Activated CD4-positive, alpha-beta T cell treated with anti-CD3 and anti-CD28 coated beads, Interleukin-2, amount 10 ng/mL, durations not matched to agents 24 days and 14 days (primary cell): ENCODE measurements at regions not wholly inside any gene's neighbourhood (a gene's known extent, or its start where the extent isn't known, plus 50 kb on each side); places are given as distances from the start of the nearest gene placed in this dataset.
"Not testable (repeated sequence)": the region's sequence is repeated elsewhere in the genome, so short reads cannot be mapped to it uniquely, and the experiment has no call there.

Experiments used
- DNase-seq: peaks from one replicate; pipeline ENCODE4 v3.0.0; 2022
- H3K27ac Mint-ChIP-seq: one replicate; pipeline ENCODE4 v1.8.0; 2022; ENCODE audit warnings: mild to moderate bottlenecking, mixed read lengths
- H3K27me3 Mint-ChIP-seq: one replicate; pipeline ENCODE4 v1.8.0; 2022; ENCODE audit warnings: mixed read lengths
- H3K36me3 Mint-ChIP-seq: one replicate; pipeline ENCODE4 v1.8.0; 2022; ENCODE audit warnings: low read depth, mild to moderate bottlenecking, mixed read lengths
- H3K4me1 Mint-ChIP-seq: one replicate; pipeline ENCODE4 v1.8.0; 2021; ENCODE audit warnings: mixed read lengths
- H3K4me3 Mint-ChIP-seq: one replicate; pipeline ENCODE4 v1.8.0; 2022; ENCODE audit warnings: mild to moderate bottlenecking, moderate library complexity, mixed read lengths
- H3K9me3 Mint-ChIP-seq: one replicate; pipeline ENCODE4 v1.8.0; 2021; ENCODE audit warnings: mixed read lengths
- intact Hi-C: fragments of 100-400 bp; cut with micrococcal nuclease; formaldehyde crosslinking; loops from one replicate; pipeline ENCODE4 v1.15.1; 2023

- no peak for DNase-seq
- H3K4me3 Mint-ChIP-seq, result no peak overlapping the region
- intact Hi-C loops, result no loop called here
- H3K27ac Mint-ChIP-seq, result no peak overlapping the region
- no peaks in the 10 kb centered on the region for H3K36me3 Mint-ChIP-seq
- no peaks in the 10 kb centered on the region for H3K4me1 Mint-ChIP-seq
- no peaks in the 10 kb centered on the region for H3K9me3 Mint-ChIP-seq
- peaks cover 25% of the 10 kb centered on the region for H3K27me3 Mint-ChIP-seq
Observed at GRCh38 chr5:39671561-39671961, 246.8 kb upstream of the DAB2 start.

DNA sequence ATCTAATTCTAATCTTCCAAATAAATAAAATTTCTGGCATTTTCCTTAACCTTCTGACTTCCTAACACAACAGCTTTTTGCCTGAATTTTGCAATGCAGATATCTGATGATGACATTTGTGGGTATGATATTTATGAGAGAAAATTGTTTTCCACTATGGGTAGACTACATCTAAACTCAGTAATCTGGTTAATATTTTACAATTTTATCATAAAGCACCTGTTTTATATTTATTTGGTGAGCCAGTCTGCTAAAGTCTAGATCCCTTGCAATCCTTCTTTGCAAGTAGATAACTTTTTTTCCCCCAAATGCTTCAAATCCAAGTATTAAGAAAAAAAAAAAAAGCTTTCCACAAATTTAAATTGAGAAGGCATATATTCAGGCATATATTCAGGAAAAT is 246.2 kb upstream of the DAB2 start:
- intact Hi-C loops, result no loop called here
- Mint-ChIP-seq H3K27me3 (peaks cover 25% of the 10 kb centered on the region), H3K27ac (no peak overlapping the region), H3K4me3 (no peak overlapping the region), H3K9me3 (no peaks in the 10 kb centered on the region), H3K4me1 (no peaks in the 10 kb centered on the region), H3K36me3 (no peaks in the 10 kb centered on the region)
- no peak for DNase-seq

DNA sequence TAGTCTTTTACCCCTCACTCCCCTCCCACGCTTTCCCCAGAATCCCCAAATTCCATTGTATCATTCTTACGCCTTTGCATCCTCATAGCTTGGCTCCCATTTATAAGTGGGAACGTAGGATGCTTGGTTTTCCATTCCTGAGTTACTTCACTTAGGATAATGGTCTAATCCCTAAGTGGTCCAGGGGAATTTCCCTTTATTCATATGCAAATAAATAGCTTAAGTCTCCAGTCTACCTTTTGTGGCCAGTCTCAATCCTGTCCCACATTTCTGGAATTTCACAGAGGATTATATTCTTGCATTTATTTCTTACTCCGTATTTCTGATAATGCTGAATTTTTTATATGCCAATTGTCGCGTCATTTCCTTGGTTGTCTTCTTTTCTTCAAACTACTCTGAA is 245.6 kb upstream of the DAB2 start:
- Mint-ChIP-seq H3K4me3 (no peak overlapping the region), H3K27ac (no peak overlapping the region), H3K4me1 (no peaks in the 10 kb centered on the region), H3K9me3 (no peaks in the 10 kb centered on the region), H3K27me3 (peaks cover 25% of the 10 kb centered on the region), H3K36me3 (no peaks in the 10 kb centered on the region)
- no peak for DNase-seq
- intact Hi-C loops, result no loop called here

GRCh38 chr5:39668980-39669379 is 244.2 kb upstream of the DAB2 start:
- intact Hi-C loops, result no loop called here
- peaks cover 20% of the 10 kb centered on the region for H3K27me3 Mint-ChIP-seq
- H3K4me3 Mint-ChIP-seq, result no peak overlapping the region
- H3K4me1 Mint-ChIP-seq, result no peaks in the 10 kb centered on the region
- no peak overlapping the region for H3K27ac Mint-ChIP-seq
- H3K36me3 Mint-ChIP-seq, result no peaks in the 10 kb centered on the region
- DNase-seq, result no peak
- no peaks in the 10 kb centered on the region for H3K9me3 Mint-ChIP-seq

DNA sequence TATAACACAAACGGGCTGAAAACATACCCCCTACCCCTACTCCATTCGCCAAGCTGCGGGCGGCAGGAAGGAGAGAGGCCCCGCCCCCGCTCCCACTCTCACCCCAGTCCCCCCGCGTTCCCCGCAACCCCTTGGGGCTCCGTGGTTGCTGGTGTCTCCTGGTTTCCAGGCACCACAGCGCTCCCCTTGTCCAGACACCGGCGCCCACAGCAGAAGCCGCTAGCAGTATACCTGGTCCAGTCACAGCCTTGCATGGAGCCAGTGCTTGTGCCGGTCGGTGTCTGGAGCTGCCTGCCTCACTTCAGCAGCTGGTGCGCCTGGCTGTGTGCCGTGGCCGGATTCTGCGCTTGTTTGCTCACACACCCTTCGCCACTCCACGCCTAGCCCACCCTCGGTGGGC is 240.5 kb upstream of the DAB2 start:
- H3K4me3 Mint-ChIP-seq, result no peak overlapping the region
- H3K36me3 Mint-ChIP-seq, result no peaks in the 10 kb centered on the region
- no peaks in the 10 kb centered on the region for H3K9me3 Mint-ChIP-seq
- no peak overlapping the region for H3K27ac Mint-ChIP-seq
- intact Hi-C loops, result no loop called here
- peaks cover 9% of the 10 kb centered on the region for H3K4me1 Mint-ChIP-seq
- peaks cover 6% of the 10 kb centered on the region for H3K27me3 Mint-ChIP-seq
- DNase-seq, result no peak

DNA sequence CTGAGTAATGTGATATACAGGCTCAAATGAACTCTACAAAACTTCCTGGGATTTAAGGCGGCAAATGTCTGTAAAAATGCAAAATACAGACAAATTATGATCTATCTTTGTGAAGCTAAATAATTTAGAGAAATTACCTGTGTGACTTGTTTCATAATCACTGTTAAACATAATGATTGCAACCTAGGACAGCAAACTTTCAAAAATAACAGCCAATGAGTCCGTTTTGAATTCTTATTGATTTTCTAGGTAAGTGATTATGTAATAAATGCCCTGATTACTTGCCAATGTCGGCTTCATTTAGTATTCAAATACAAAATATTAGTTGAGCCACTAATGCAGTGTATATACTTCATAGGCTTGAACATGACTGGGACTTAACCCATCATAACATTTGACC is 238.2 kb upstream of the DAB2 start:
- H3K4me1 Mint-ChIP-seq, result peaks cover 26% of the 10 kb centered on the region
- no peaks in the 10 kb centered on the region for H3K36me3 Mint-ChIP-seq
- no peak overlapping the region for H3K4me3 Mint-ChIP-seq
- no peak overlapping the region for H3K27ac Mint-ChIP-seq
- no peaks in the 10 kb centered on the region for H3K27me3 Mint-ChIP-seq
- intact Hi-C loops, result no loop called here
- DNase-seq, result no peak
- no peaks in the 10 kb centered on the region for H3K9me3 Mint-ChIP-seq

DNA sequence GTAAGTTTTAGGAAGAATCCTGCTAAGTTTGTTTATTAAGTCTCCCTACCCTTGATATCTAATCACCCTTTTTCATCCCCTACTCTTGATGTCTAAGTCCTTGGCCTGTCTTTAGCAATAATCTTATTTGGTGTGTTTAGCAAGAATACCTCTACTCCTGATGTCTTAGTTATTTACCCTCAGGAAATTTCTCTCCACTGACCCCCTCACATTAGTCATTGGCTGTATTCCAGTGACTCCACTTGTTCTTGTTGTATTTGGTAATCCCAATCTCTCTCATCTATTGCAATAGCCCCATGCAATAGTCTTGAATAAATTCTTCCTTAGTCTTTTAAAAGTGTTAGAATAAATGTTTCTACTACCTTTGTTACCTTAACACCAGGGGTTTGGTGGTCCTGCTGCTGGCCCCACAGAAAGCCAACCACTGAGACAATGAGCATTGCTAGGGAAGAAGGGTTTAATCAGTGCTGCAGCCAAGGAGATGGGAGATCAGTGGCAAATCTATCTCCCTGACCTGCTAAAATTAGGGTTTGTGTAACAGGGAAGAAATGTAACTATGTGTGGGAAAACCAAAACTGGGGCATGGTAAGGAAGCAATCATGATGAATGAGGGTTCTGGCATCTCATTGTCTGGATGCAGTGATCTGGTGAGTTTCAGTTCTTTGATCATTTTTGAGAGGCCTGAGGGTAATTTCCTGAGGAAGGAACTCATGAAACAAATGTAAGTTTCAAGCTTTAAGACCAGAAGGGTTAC is 236.4 kb upstream of the DAB2 start:
- Mint-ChIP-seq H3K4me1 (peaks cover 32% of the 10 kb centered on the region), H3K9me3 (no peaks in the 10 kb centered on the region), H3K4me3 (no peak overlapping the region), H3K36me3 (no peaks in the 10 kb centered on the region), H3K27ac (no peak overlapping the region), H3K27me3 (peaks cover 8% of the 10 kb centered on the region)
- intact Hi-C loops, result no loop called here
- DNase-seq, result no peak

DNA sequence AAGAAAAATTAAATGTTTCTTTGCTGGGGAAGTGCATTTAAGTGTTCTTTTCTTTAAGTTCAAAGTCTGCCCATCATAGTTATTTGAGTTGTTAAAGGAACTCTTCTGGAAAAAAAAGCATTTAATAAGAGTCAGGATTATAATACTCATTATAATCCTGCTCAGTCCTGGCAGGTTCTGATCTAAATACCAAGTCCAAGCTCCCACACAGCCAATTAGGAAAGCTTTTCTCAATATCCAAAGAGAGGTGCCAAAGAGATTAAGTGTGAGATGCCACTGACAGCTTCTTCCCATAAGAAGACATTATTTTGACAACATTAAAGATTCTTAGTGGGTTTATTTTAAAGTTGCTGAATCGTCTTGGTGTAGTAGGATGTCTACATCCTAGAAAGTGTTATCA is 235.2 kb upstream of the DAB2 start:
- no peak for DNase-seq
- Mint-ChIP-seq H3K27ac (no peak overlapping the region), H3K4me3 (no peak overlapping the region), H3K36me3 (no peaks in the 10 kb centered on the region), H3K4me1 (peaks cover 32% of the 10 kb centered on the region), H3K9me3 (no peaks in the 10 kb centered on the region), H3K27me3 (peaks cover 12% of the 10 kb centered on the region)
- intact Hi-C loops, result no loop called here

- intact Hi-C loops, result no loop called here
- Mint-ChIP-seq H3K27me3 (peaks cover 15% of the 10 kb centered on the region), H3K9me3 (no peaks in the 10 kb centered on the region), H3K36me3 (no peaks in the 10 kb centered on the region), H3K4me3 (no peak overlapping the region), H3K4me1 (peaks cover 32% of the 10 kb centered on the region), H3K27ac (no peak overlapping the region)
- DNase-seq, result no peak
Observed at GRCh38 chr5:39658866-39659265, 234.1 kb upstream of the DAB2 start.

GRCh38 chr5:39657943-39658342 is 233.2 kb upstream of the DAB2 start:
- peaks cover 19% of the 10 kb centered on the region for H3K27me3 Mint-ChIP-seq
- H3K9me3 Mint-ChIP-seq, result no peaks in the 10 kb centered on the region
- no peak overlapping the region for H3K27ac Mint-ChIP-seq
- intact Hi-C loops, result no loop called here
- no peaks in the 10 kb centered on the region for H3K36me3 Mint-ChIP-seq
- H3K4me3 Mint-ChIP-seq, result peak overlapping the region; percentile 16
- DNase-seq, result no peak
- peaks cover 32% of the 10 kb centered on the region for H3K4me1 Mint-ChIP-seq

DNA sequence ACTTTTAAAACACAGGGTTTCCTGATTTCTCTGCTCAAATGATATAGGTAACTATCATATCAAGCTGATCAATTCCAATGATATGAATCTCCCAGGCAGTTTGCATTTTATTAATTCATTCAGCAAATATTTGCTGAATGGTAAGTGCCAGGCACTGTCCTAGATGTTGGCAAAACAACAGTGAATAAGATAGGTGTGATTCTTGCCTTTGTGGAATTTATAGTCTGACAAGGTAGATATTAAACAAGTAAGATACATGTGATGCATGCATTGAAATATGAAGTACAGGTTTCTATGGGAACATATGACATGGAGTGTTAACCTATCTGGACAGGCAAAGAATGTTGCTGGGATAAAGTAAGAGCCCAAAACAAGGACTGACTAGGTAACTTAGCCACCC is 231.8 kb upstream of the DAB2 start:
- Mint-ChIP-seq H3K27ac (no peak overlapping the region), H3K4me1 (peaks cover 29% of the 10 kb centered on the region), H3K36me3 (no peaks in the 10 kb centered on the region), H3K9me3 (no peaks in the 10 kb centered on the region), H3K4me3 (no peak overlapping the region), H3K27me3 (peaks cover 24% of the 10 kb centered on the region)
- intact Hi-C loops, result no loop called here
- DNase-seq, result no peak

DNA sequence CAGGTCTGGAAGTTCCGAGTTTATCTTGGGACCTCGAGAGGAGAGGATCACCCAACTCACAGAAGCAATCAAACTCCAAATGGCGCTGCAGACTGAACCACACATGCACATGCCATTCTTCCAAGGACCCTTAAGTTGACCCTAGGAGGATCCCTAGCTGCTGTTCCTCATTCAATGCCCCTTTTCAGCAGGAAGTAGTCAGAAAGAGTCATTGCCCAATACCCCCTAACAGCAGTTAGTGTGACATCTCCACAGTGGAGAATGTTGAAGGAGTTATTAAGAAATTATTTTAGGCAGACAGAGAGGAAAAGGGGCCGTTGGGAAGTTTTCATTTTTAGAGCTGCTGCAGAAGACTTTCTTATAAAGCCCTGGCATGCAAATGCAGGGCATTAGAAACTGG is 229.9 kb upstream of the DAB2 start:
- DNase-seq, result no peak
- Mint-ChIP-seq H3K4me1 (peaks cover 19% of the 10 kb centered on the region), H3K27me3 (peaks cover 27% of the 10 kb centered on the region), H3K4me3 (no peak overlapping the region), H3K9me3 (no peaks in the 10 kb centered on the region), H3K27ac (no peak overlapping the region), H3K36me3 (no peaks in the 10 kb centered on the region)
- intact Hi-C loops, result no loop called here

GRCh38 chr5:39652481-39652880 is 227.7 kb upstream of the DAB2 start:
- not testable (repeated sequence) for H3K4me3 Mint-ChIP-seq

GRCh38 chr5:39652036-39652435 is 227.3 kb upstream of the DAB2 start:
- no peak for DNase-seq
- intact Hi-C loops, result no loop called here
- Mint-ChIP-seq H3K36me3 (no peaks in the 10 kb centered on the region), H3K4me1 (peaks cover 2% of the 10 kb centered on the region), H3K27ac (no peak overlapping the region), H3K27me3 (peaks cover 25% of the 10 kb centered on the region), H3K4me3 (no peak overlapping the region), H3K9me3 (no peaks in the 10 kb centered on the region)

More at GRCh38 chr5:39652481-39652880, 227.7 kb upstream of the DAB2 start:
- H3K9me3 Mint-ChIP-seq, DNase-seq, intact Hi-C loops, H3K27ac Mint-ChIP-seq, H3K4me1 Mint-ChIP-seq, H3K36me3 Mint-ChIP-seq: not testable (repeated sequence)
- H3K27me3 Mint-ChIP-seq, result peaks cover 27% of the 10 kb centered on the region
